Parathyroid adenoma (tissue), 2 donors: ENCODE measurements at regions not wholly inside any gene's neighbourhood (a gene's known extent, or its start where the extent isn't known, plus 50 kb on each side); places are given as distances from the start of the nearest gene placed in this dataset.
"Not testable (repeated sequence)": the region's sequence is repeated elsewhere in the genome, so short reads cannot be mapped to it uniquely, and the experiment has no call there.

Experiments used
- H2AFZ ChIP-seq: fragments of 300-600 bp; sonication (generic); one replicate; pipeline ENCODE4 v1.7.0; 2017; ENCODE audit warnings: antibody characterized with exemption, mild to moderate bottlenecking
- H3K27ac ChIP-seq: fragments of 300-600 bp; sonication (generic); one replicate; pipeline ENCODE4 v1.7.0; 2017
- H3K27me3 ChIP-seq: fragments of 300-600 bp; sonication (generic); one replicate; pipeline ENCODE4 v1.7.0; 2017; ENCODE audit warnings: low read length; ENCODE audit not compliant: control insufficient read depth, insufficient read depth
- H3K36me3 ChIP-seq: fragments of 300-600 bp; sonication (generic); one replicate; pipeline ENCODE4 v1.7.0; 2017; ENCODE audit warnings: low read length; ENCODE audit not compliant: control insufficient read depth, insufficient read depth
- H3K4me1 ChIP-seq: fragments of 300-600 bp; sonication (generic); one replicate; pipeline ENCODE4 v1.7.0; 2017; ENCODE audit warnings: control low read depth
- H3K4me2 ChIP-seq: fragments of 300-600 bp; sonication (generic); one replicate; pipeline ENCODE4 v1.7.0; 2017; ENCODE audit warnings: low read length
- H3K4me3 ChIP-seq: fragments of 300-600 bp; sonication (generic); one replicate; pipeline ENCODE4 v1.7.0; 2017; ENCODE audit warnings: low read depth, low read length
- H3K79me2 ChIP-seq: fragments of 300-600 bp; sonication (generic); one replicate; pipeline ENCODE4 v1.7.0; 2017; ENCODE audit warnings: control low read depth
- H3K9ac ChIP-seq: fragments of 300-600 bp; sonication (generic); one replicate; pipeline ENCODE4 v1.7.0; 2017; ENCODE audit warnings: mild to moderate bottlenecking
- H3K9me3 ChIP-seq: fragments of 300-600 bp; sonication (generic); one replicate; pipeline ENCODE4 v1.7.0; 2017; ENCODE audit warnings: low read length; ENCODE audit not compliant: control insufficient read depth
- CTCF ChIP-seq: fragments of 300-600 bp; sonication (generic); IDR thresholded peaks from one replicate; pipeline ENCODE4 v1.7.0; 2017; ENCODE audit warnings: antibody characterized with exemption, mild to moderate bottlenecking
- donor health status: primary hyperparathyroidism.

- H3K4me2 ChIP-seq = no peak overlapping the region
Measured at GRCh38 chr6:154624038-154624599, 109.1 kb upstream of the SCAF8 start.

GRCh38 chr6:154624727-154625126, 108.5 kb upstream of the SCAF8 start:
- H3K27me3 ChIP-seq, H3K4me2 ChIP-seq, H3K4me3 ChIP-seq, H2AFZ ChIP-seq, H3K36me3 ChIP-seq, H3K9me3 ChIP-seq, H3K79me2 ChIP-seq, H3K9ac ChIP-seq, H3K27ac ChIP-seq, H3K4me1 ChIP-seq: not testable (repeated sequence)

More at GRCh38 chr6:154624038-154624599, 109.1 kb upstream of the SCAF8 start:
- Histone ChIP-seq H3K4me1 (no peaks in the 10 kb centered on the region), H3K4me3 (no peak overlapping the region), H3K79me2 (no peaks in the 10 kb centered on the region), H3K27me3 (no peaks in the 10 kb centered on the region), H3K9ac (no peak overlapping the region), H3K36me3 (no peaks in the 10 kb centered on the region), H3K9me3 (no peaks in the 10 kb centered on the region), H3K27ac (no peak overlapping the region), H2AFZ (no peak overlapping the region)
- no peak for TF ChIP-seq CTCF

- Histone ChIP-seq H3K9ac (no peak overlapping the region), H3K4me3 (no peak overlapping the region), H3K36me3 (no peaks in the 10 kb centered on the region), H3K79me2 (no peaks in the 10 kb centered on the region), H3K4me2 (no peak overlapping the region), H2AFZ (no peak overlapping the region), H3K27ac (no peak overlapping the region), H3K9me3 (no peaks in the 10 kb centered on the region), H3K27me3 (no peaks in the 10 kb centered on the region), H3K4me1 (no peaks in the 10 kb centered on the region)
- TF ChIP-seq CTCF = no peak
Measured at GRCh38 chr6:154625721-154626120, 107.5 kb upstream of the SCAF8 start.

- H3K4me3 ChIP-seq = no peak overlapping the region
- H3K27me3 ChIP-seq = no peaks in the 10 kb centered on the region
- no peak overlapping the region for H2AFZ ChIP-seq
- H3K4me2 ChIP-seq = no peak overlapping the region
- H3K36me3 ChIP-seq = no peaks in the 10 kb centered on the region
- H3K79me2 ChIP-seq = no peaks in the 10 kb centered on the region
- no peak overlapping the region for H3K9ac ChIP-seq
- no peak overlapping the region for H3K27ac ChIP-seq
- no peaks in the 10 kb centered on the region for H3K4me1 ChIP-seq
- TF ChIP-seq CTCF = no peak
- H3K9me3 ChIP-seq = no peaks in the 10 kb centered on the region
Measured at GRCh38 chr6:154629127-154629526, 104.1 kb upstream of the SCAF8 start.

GRCh38 chr6:154632119-154632518, 101.1 kb upstream of the SCAF8 start:
- H3K79me2 ChIP-seq = no peaks in the 10 kb centered on the region
- H3K27me3 ChIP-seq = no peaks in the 10 kb centered on the region
- no peak overlapping the region for H3K9ac ChIP-seq
- no peak for TF ChIP-seq CTCF
- no peak overlapping the region for H3K27ac ChIP-seq
- no peak overlapping the region for H3K4me3 ChIP-seq
- no peak overlapping the region for H3K4me2 ChIP-seq
- no peaks in the 10 kb centered on the region for H3K36me3 ChIP-seq
- no peaks in the 10 kb centered on the region for H3K4me1 ChIP-seq
- H2AFZ ChIP-seq = no peak overlapping the region
- H3K9me3 ChIP-seq = no peaks in the 10 kb centered on the region
